GOT3 (cell line): ENCODE measurements at regions not wholly inside any gene's neighbourhood (a gene's known extent, or its start where the extent isn't known, plus 50 kb on each side); places are given as distances from the start of the nearest gene placed in this dataset.
"Not testable (repeated sequence)": the region's sequence is repeated elsewhere in the genome, so short reads cannot be mapped to it uniquely, and the experiment has no call there.

Source experiments
- DNase-seq: peaks from one replicate; lab custom pipeline; 2025; ENCODE audit warnings: mixed read lengths; lab: John Stamatoyannopoulos, UW

DNA sequence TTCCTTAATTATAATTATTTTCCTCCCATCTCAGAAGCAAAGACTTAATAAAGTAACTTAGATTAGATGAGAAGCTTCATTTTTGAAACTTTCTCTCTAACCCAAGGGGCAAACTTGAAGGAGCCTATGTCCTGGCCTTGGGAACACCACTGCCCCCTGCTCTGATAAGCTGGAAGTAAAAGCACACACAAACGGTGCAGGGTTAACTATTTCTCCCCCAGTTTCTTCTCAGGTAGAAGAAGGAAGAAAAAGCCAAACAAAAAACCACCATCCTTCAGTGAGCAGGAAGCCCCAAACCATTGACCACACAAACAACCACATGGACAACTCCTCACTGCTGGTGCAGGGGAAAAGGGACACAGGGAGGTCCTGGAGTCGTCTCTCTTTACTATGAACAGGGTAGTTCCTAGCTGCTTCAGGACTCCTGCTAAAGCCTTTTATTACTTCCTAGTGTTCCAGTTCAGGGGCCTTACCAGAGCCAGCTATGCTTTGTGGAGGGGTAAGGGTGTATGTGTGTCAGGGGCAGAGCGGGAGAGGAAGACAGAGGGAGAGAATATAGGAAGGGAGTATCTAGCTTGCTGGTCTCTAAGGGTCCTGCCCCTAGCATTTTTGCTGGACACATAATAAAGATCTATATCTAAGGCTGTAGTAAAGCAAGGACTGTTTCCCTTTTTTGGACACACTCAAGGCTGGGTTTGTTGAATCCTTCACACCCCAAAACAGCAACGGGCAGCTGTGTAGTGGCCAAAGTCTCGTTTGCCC lies 94.0 kb upstream of the UMPS start:
- no peak for DNase-seq

DNA sequence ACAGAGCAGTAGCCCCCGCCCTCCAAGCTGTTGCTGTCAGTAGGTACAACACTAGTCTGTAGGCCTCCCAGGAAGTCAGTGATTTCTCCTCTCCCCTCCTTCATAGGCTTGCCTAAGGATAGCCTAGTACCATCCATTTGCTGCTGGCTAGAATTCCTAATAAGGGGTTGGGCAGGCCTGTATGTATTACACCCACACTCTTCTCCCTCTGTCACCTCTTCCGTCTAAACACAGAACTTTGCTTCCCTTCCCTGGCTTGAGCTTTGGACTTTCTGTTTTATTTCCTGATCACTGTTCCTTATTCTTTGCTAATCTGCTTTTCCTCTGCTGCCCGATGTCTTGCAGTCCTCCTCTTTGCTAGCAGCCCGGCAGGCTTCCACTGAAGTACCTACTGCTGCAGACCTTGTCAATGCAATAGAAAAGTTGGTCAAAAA lies 93.4 kb upstream of the UMPS start:
- DNase-seq: no peak

DNA sequence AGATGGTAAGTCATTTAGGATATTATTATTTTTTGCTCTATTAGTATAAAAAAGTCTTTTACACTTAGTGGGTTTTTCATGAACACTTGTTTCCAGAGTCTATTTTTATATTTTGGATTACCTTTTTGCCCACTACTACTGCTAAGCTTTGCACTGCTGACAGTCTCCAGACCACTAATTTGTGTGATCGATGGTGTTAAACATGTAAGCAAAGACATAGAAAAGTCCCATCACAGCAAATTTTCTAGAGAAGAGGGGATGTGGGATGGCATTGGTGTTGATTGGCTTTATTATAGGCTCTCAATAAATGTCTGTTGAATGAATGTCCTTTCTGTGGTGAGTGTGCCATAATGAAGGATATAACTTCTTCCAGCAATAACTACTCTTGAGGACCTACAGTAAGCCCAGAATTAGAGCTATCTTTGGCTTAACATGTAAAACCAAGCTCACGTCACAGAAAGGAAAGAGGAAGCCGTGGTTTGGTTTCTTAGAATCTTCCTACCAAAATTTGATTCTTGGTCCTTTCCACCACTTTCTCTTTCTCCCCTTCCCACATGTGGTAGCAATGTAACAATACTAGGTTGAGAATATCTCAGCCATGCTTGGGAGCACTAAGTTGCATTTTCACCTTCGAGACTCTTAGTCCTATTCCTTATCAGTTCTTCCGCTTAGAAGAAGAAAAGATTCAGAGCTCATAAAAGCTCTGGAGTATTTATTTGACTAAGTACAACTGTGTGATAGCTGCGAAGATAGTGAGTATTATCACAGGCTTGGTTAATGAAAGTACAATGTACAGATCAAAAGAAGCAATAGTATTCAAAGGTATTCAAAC lies 90.6 kb upstream of the UMPS start:
- no peak for DNase-seq

DNA sequence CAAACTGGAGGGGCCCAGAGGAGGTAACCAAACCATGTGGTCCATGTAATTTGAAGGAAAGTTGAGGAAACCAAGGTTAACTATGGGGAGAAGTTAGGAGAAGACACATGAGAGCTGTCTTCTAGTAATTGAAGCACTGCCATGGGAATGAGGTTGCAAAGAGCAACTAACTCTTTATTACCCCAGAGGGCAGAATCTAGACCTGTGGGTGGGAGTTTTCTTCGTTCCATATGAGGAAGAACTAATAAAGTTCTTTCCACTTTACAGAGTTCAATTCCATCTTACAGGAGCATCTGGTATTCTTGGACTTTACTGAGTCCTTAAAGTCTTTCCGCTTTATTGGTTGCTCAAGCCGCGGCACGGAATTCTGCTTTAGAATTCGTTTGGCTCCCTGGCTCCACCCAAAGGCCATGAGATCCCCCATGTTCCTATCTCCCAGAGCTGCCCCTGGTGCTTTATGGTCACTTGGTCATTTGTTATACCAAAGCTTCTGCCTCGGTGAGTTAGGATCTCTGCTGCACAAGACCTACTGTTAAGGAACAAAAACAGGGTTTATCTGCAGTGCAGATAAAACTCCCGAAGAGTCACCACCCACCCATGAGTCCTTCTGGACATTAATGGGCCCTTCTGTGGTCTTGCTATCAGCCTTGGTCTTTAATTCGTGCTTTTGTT lies 89.5 kb upstream of the UMPS start:
- DNase-seq: no peak

DNA sequence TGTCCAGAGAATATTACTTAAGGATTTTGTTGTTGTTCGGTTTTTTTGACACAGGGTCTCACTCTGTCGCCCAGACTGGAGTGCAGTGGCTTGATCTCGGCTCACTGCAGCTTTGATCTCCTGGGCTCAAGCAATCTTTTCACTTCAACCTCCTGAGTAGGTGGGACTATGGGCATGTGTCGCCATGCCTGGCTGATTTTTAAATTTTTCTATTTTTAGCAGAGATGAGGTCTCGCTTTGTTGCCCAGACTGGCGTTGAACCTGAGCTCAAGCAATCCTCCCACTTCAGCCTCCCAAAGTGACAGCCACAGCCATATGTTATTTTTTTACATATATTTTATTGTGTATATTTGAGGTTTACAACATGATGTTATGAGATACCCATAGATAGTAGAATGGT lies 86.8 kb upstream of the UMPS start:
- DNase-seq: no peak

DNA sequence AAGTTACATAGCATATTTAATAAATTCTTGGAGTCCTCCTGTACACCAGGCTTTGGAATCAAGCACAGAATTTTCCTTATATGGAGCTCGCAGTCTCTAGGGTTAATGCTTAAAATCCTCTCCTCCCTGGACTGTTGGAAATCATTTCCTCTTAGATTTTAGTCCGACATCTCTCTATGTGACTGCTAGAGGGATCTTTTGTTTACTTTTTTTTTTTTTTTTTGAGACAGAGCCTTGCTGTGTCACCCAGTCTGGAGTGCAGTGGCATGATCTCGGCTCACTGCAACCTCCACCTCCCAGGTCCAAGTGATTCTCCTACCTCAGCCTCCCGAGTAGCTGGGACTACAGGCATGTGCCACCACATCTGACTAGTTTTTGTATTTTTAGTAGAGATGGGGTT lies 84.1 kb upstream of the UMPS start:
- not testable (repeated sequence) for DNase-seq

DNA sequence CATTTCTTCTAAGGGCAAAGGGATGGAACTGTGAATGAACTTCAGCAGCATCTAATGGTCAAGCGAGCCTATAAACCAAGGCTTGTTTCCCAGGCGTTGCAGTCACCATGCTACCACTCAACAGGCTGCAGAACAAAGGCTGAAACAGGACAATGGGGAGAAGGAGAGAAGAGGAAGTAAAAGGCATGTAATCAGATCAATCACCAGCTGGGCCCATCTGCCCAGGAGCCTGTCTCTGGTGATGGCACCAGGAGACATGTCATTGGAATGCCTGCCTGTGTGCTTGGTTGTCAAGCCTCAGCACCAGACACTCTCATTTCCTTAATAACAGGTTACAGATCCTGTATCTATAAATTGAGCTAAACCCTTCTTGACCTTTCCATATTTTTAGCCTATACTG lies 81.7 kb upstream of the UMPS start:
- DNase-seq: no peak

DNA sequence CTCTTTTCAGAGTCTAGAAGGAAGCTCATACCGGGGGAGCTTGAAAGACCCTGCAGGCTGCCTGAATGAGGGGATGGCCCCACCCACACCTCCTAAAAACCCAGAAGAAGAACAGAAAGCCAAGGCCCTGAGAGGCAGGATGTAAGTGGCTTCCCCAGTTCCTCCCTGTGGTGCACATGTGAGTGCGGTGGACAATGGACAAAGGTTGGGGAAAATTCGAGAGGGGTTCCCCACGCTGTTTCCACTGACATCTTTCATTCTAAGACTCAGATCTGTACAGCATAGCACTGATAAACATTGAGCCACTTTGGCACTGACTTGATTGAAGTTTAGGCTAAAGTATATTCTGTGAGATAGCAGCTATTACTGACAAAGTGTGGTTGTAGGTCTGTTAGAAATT lies 79.5 kb upstream of the UMPS start:
- DNase-seq: no peak

DNA sequence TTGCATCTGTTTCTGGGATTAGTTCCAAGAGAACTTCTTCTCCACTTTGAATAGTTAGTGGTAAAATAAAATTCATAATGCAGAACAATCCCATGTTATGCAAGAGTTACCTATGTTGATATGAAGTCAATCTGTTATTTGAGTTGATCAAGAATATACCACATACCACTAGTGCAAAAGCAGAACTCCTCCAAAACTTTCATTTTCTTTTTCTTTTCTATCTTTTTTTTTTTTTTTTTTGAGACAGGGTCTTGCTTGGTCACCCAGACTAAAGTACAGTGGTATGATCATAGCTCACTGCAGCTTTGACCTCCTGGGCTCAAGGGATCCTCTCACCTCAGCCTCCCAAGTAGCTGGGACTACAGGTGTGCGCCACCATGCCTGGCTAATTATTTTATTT lies 78.8 kb upstream of the UMPS start:
- DNase-seq: not testable (repeated sequence)

DNA sequence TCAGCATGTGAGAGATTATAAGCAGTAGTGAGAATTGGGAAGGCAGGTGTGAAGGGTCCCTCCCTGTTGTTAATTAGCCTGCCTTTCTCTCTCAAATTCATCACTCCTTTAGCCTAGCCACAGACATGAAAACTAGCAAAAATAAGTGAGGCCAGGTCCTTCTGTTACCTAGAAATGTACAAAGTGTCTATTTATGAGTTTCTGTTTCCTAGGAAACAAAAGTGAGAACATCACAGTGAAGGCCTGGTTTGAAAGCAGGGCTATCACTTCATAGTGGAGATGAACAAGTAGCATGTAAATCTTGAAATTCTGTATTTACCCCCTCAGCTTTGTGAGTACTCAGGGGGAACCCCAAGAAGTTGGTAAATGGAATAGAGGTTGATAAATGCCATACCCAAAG lies 78.2 kb upstream of the UMPS start:
- no peak for DNase-seq

DNA sequence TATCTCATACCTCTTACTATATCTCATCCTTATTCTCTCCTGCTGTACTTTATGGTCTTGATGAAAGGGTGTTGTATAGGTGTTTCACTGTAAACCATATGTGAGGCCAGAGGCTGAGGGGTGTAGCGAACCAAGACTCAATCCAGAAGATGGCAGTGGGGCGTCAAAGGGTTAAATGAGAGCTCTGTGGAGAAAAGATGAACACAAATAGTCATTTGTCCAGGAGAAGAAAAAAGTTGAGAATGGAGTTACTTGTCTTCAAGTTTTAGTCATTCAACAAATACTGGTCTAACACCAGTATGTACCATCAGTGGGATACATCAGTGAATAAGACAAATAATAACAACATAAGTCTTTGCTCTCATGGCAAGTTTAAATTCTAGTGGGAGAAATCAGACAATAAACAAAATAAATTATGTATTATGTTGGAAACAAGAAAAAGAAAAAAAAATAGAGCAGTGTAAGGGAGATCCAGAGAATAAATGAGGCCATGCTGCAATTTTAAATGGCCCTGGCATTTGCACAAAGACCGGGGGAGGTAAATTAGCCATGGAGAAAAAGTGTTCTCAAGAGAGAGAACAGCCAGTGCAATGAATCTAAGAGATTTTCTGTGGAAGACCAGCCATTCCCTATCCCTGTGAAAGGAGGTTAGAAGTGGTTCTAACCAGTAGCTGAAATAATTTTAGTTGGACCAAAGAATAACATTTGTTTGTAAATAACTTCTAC lies 77.0 kb upstream of the UMPS start:
- DNase-seq: no peak

DNA sequence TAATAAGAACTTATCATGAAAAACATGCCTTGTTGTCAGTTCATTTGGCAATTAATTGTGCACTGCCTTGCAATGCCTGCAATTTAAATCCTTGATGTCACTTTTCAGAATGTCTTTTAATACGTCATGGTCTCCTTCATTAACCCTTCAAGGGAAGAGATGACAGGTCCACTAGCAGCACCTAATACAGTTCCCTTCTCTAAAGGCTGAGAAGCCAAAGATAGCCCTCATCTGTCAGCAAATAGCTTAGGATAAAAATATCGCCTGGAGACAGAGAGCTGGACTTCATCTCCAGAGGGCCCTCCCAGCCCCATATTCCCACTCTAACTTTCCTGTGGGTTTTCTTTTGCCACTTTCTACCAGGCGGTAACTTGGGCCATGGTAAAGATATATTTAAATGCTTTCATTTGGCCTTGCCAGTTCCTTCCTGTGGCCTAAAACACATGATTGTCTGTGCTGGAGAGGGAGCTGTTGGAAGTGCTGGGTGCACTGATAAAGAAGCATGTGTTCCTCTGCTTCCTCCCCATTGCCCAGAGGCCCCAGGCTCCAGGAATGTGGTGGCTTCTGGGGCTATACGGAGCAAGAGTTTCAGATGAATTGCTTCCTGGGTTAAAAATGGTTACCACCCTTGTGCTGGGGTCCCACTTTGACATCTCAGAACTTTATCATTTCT lies 76.3 kb upstream of the UMPS start:
- DNase-seq: no peak

DNA sequence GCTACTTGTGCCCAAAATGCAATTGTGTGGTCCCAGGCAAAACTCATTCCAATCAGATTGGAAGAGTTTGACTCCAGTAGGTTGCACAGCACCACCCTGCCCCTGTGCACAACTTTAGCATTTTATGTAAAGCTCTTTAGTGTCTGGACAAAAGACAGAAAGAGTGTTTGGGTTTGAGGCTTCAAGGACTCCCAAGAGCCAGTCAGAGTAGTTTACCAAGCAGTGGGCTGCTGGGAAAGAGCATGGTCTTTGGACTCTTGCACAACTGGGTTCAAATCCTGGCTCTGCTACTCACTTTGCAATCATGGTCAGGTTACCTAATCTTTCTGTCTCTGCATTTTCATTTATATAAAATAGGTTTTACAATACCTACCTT lies 75.8 kb upstream of the UMPS start:
- DNase-seq: no peak

DNA sequence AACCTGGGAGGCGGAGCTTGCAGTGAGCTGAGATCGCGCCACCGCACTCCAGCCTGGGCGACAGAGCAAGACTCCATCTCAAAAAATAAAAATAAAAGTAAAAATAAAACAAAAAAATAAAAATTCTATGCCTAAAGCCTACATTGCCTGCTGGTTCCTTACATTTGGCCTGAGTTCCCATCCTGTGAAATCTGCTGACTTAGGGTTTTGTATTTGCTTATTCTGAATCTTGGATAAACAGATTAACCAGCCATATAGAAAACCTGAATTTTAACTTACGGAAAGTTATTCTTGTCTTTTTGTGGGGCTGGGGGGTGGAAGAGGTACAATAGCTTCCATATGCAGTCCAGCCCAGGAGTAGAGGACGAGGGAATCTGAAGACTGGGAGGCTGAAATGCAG lies 73.7 kb upstream of the UMPS start:
- DNase-seq: no peak

DNA sequence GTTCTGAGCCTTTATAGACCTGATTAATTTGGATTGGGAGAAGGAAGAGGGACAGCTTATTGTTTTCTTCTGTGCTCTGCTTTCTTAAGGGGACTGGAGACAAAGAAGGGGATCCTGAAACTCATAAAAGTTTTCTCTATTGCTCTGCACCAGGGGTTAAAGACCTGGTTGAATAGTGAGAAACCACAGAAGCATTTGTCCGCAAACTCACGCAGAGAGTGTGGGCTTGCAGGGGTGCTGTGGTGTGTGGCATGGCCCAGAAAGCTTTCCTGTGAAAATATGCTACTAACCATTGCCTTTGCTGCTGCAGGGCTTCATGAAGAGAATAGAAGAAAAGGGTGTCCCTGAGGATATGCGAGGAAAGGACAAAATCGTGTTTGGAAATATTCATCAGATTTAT lies 73.1 kb upstream of the UMPS start:
- no peak for DNase-seq

DNA sequence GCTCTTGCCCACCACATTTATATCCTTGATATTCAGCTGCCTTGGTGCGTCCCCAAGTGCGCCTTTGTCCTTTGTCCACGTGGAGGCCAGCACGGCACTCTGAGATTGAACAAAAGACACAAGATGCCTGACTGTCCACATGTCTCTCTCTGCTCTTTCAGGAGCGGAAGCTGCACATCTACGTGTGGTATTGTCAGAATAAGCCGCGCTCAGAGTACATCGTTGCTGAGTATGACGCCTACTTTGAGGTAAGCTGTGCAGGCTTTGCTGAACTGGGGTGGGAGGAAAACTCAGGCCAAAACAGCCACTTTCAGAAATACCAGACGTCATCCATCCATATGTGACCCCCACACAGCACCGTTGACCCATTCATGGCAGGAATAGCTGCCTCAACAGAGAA lies 72.0 kb upstream of the UMPS start:
- DNase-seq: no peak

DNA sequence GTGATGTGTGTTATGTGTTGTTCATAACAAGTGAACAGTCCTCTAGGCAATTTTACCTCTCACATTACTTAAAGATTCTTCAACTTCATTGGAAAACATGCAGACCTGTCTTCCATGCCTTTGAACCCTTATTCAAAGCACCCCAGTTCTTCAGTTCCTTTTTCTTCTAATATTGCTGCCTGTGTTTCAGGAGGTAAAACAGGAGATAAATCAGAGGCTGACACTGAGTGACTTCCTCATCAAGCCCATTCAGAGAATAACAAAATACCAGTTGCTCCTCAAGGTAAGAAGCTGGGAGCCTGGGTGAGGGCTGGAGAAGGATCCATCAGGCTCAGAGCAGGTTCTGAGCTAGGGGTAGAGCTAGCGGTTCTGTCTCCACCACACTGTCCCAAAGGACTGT lies 71.1 kb upstream of the UMPS start:
- no peak for DNase-seq

DNA sequence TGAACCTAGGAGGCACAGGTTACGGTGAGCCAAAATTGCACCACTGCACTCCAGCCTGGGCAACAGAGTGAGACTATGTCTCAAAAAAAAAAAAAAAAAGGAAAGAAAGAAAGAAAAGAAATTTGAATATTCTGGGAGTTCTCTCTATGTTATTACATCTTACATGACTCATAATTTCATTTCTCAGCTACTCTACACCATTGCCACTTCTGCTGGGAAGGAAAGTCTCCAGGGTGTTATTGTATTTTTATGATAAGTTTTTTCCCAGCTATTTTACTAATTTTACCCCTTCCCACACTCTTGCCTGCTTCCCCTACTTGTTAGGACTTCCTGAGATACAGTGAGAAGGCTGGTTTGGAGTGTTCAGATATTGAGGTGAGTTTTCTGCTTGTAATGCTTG lies 69.7 kb upstream of the UMPS start:
- DNase-seq: no peak

DNA sequence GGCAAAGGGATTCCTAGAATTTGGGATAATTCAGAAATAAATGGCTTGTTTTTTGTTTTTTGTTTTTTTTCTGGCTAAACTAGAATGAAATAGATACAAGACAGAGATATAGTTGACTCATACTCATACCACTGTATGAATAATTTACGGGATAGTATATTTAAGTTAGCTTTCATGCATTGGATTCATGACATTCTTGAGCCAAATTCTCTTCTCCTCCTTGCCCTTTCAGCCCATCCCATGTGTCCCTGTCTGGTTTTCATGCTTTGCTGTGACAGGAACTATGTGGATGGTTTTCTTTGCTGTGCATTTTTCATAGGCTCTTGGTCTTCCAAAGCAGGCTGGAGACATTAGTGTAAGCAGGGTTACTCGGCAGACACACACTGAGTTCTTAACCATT lies 66.6 kb upstream of the UMPS start:
- no peak for DNase-seq

DNA sequence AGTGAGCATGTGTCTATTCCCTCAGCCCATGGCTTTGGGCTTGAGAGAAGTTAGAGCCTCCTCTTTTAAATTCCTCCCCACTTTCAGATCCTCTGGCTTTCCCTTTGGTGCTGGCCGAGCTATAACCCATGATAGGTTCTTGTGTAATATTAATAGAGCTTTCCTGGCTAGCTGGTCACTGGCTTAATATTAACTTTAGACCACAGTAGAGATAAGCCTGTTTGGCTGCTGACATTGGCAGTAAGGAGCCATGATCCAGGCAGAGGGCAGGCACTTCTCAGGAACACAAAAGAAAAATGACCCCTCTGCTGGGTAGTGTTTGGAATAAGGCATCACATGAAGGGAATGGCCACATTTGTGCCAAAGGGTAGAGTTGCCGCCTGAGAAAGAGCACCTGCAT lies 65.4 kb upstream of the UMPS start:
- DNase-seq: no peak

DNA sequence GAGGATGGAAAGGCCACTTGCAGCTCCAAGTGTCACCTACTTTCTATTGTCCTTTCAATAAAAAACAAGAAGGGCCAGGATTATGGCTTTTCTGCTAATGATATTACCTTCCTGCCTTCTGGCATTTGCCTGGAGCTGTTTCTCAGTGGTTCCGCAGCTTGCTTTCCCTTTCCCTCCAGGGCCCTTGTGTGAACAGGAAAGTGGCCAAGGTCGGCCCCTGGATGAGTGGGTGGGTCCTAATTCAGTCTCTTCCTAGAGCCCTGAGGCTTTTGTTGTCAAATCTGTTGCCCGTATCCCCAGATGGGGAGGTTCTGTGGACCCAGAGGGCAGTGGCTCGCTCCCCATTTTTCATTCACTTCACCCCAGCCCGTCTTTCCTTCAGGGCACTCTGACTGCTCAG lies 64.2 kb upstream of the UMPS start:
- DNase-seq: no peak

DNA sequence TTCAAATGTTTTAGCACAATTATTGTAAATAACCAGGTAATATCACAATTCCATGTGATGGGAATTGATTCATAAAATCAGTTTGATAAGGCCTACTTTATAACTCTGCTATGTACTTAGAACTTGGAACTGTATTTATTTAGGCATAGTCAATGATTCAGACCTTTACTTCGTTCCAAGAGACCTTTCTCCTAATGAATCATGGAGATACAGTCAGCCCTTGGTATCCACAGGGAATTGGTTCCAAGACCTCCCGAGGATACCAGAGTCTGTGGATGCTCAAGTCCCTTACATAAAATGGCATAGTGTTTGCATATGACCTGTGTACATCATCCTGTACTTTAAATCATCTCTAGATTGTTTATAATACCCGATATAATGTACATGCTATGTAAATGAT lies 60.8 kb upstream of the UMPS start:
- DNase-seq: no peak
